SIG-M5 treated with dmso at 0.1 percent for 504 hours (cell line): ENCODE measurements at regions not wholly inside any gene's neighbourhood (a gene's known extent, or its start where the extent isn't known, plus 50 kb on each side); places are given as distances from the start of the nearest gene placed in this dataset.
A peak's percentile ranks its signal among the peaks of the same experiment; 100 is the strongest.

Experiments used
- DNase-seq: peaks from one replicate; lab custom pipeline; 2025; ENCODE audit not compliant: unreplicated experiment; lab: John Stamatoyannopoulos, UW

DNA sequence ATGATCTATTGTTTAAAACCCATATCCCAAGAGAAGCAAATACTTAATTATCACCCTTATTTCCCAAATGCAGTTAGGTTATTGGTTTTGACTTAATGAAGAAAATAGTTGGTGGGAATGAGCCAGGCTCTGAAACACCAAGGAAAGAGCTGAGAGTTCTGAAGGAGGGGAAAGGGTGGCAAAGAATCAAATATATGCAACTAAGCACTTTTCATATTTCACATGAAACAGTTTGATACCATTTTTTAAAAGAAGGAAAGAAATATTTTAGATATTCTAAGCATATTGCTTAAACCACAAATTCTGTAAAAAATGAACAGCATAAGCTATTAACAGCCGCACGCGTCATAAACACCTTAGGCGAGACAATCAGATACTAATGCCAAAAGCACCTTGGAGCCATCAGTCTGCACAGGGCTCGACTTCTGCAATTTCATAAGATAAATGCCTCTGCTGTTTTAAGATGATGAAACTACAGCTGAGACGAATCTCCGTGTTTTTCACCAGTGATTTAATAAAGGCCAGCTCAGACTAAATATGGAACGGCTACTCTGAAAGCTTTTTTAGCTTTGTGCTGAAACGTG is 371.7 kb downstream of the EN1 start:
- no peak for DNase-seq

DNA sequence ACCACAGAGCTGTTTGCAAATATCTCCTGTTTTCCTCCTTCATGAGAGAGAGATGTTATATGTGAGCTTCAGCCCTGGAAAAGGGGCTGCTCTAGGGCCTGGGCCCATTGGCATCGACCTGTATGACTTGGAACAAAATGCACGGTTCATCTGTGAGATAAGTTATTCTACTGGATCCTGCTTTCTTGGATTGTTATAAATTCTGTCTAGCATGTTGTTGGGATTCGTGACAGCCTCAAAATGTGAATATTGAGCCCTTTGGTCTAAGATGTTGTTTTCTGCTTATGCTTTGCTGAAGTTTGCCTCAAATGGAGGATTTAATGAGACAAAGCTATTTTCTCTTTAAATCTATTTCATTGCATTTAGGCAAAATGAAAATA is 372.9 kb downstream of the EN1 start:
- no peak for DNase-seq

DNA sequence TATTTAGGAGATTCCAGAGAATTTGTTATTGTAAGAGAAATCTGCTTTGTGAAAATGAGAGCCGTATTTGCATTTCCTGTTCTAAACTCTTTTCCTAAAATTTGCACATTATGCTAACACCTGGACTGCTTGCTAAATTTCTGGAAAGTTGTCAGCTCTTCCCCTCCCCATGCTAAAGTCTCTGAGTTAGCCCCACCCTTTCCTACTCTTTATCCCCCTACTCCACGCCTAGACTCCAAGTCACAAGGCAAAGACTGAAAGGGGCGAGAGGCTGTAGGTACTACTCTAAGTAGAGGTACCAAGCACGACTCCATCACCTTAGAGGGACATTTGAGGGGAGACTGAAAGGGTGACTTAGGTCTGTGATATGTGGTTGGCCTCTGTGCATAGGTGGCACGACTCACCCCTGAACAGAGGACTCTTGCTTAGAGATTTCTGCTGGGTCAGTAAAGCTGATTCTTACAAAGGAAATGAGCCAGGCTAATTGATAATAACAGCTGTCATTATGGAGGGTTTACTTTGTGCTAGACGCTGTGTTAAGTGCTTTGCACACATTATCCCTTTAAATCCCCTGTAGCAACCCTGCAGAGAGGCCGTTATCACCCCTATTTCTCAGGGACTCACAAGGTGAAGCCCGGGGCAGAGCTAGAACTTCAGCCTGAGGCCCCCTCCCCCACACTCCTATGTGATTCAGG is 373.5 kb downstream of the EN1 start:
- DNase-seq: no peak

DNA sequence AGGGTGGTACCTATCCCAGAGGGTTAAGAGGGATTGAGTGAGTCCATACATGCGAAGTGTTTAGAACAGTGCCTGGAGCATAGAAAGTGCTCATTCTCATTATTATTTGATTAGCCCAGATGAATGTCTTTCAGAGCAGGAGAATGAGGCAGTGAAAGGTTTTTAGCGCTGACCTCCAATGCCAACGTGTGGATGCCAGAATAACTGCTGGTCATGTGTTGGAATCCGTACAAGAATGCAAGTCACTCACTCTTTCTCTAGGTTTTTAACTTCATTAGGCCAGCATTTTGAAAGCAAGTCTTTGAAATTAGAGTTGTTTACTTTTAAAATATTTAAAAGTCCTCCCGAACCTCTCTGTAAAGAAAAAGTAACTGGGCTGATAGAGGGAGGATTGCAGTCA is 374.2 kb downstream of the EN1 start:
- DNase-seq: no peak

DNA sequence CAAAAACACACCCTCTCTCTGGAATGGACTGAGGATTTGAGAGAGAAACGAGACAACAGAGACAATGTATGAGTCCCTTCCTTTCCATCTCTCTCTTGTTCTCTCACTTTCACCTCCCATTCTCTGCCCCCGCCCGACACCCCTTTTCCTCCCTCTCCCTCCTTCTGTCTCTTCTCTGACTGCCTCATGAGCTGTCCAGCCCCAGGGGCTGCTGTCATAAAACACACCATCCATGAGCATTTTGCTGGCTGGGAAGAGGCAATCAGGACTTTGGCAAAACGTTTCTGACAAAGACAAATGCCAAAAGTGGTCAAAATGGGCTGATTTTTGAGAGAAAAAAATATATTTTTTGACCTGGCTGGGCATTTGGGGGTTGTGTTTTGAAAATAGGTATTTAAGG is 377.2 kb downstream of the EN1 start:
- DNase-seq: no peak

DNA sequence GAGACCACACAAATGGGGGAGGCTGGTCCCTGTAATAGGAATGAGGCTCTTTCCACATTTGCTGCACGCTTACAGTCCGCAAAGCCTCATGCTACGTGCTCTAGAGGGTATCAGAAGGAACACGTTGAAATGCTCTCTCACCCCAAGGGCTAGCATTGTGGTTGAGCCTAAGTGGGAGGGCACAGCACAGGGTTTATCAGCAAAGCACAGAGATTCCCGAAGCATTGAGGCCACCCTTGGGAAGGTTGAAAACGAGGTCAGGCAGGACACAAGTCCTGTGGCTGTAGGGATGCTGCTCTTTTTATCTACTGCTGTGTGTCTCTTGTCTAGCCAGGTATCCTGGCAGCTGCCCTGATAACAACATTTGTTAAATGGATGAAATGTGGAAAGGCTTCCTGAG is 378.3 kb downstream of the EN1 start:
- DNase-seq: no peak

DNA sequence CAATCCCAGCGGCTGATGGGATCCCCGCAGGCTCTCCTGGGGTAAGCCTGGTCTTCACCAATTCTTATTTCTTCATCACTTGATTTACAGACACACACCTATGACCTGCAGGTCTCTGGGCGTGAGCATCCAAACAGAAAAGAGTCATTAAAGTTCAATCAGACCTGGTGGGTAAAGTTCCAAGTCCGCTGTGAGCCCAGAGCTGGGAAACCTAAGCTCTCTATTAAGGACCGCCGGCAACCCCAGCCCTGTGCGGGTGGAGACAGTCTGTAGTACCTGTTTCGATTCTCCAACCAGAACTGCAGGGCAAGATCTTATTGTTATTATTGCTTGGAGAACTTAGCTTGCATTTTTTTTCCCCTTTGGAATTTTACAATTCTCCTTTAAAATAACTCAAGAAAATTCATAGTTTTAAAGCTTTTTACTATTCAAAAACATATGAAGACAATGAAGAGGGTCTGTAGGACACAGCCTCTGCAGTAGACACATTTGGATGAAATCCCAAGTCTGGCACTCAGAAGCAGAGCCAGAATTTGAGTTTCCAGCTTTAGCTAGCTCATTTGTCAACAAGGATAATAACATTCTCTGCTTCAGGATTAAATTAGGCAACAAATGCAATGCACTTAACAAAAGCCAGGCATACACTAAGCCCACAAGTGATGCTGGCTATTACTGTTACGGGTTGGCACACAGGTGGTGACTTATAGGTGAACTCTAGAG is 376.4 kb downstream of the INSIG2 start:
- no peak for DNase-seq

DNA sequence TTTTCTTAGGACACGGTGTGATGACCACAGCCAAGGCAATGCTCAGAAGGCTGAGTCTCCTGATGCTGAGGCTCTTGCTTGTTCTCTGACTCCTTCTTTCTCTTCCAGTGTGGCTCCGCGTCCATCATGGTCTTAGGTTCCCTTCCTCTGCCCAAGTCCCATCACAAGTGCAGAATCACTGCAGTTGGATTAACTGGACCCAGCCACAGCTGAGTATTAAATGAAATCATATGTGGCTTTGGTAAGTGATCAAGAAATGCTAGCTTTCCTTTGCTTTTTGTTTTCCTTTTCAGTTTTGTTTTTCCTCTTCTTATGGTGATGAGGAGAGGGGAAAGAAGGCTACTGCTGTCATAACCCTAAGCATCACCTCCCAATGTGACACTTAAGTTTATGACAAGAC is 375.8 kb downstream of the INSIG2 start:
- DNase-seq: no peak

DNA sequence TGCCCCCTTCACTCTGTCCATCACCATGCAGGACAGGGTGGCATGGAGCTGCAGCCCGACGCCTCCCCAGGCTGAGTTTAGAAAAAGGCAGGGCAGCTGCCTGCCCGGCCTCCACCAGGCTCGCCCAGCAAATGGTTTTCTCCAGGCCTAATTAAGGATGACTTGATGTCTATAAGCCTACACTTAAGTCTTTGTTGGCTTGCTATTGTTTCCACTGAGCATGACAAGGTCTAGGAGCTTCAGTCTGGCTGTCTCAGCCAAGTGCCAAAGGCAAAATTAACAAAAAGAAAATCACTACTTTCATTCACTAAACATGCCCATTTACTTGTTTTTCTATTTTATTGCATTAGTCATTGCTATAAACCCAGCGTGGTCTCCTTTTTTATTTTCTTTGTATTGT is 372.2 kb downstream of the INSIG2 start:
- no peak for DNase-seq

DNA sequence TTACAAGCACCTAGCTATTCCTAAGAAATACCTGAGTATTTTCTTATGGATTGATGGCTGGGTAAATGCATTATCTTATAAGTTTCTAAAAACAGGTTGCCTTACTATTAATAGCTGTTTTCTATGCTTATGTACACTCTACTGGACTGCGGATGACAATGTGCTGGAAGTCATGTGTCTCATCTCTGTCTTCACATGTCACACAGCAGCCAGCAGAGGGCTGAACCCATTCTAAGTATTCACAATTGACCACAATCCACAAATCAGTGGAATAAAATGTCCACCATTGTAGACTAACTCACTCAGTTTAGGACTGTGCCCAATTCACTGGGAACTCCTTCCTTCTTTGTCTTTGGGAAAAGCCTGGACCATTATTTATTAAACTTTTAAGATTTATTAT is 371.2 kb downstream of the INSIG2 start:
- DNase-seq: no peak

DNA sequence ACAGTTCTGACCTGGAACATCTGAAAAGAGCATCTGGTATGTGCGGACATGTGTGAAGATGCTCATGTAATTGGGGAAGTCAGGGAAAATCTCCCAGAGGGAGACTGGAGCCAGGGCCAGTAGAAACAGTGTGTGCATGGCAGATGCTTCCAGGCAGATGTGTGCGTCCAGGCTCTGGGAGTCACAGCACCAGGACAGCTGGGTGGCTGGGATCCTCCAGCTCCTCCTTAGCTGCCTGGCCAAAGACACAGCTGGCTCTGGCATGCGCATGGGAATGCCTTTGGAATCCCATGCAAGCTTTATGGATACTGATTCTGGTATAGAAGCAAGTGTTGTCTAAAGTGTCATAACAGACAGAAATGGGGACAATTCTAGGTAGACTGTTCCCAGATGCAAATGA is 369.7 kb downstream of the INSIG2 start:
- no peak for DNase-seq

DNA sequence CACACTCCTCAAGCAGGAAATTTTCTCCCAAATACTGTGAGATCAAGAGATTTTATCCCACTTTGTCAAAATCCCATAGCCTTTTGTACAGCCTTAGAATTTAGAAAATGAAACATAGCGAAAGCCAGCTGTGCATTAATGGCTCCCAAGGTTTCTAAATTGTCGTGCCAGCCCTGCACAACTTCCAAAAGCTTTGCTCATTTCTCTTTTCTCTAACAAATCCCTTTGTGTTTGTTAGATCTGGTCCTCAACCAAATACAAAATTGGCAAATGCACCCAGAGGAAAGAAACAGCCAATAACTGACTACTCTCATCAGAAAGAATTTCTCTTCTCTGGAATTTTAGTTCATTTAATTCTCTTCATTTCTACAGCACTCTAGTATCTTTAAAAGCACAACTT is 361.1 kb downstream of the INSIG2 start:
- DNase-seq: no peak

DNA sequence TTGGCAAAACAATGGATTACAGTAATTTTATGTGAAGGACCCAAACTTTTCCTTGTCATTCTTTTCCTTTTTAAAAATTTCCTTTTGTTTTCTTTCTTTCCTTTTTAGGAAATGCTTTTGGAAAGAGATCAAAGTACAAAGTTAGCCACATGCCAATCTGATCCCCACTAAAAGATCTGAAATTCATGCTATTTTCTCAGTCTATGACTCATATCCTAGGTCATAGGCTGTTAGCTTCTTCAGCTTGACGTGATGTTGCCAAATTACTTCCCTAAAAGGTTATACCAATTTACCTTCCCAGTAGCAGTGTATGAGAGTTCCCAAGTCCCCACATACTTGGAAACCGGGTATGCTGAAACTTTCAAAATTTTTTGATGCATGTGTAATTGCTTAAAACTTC is 355.3 kb downstream of the INSIG2 start:
- peak; percentile 2 for DNase-seq

DNA sequence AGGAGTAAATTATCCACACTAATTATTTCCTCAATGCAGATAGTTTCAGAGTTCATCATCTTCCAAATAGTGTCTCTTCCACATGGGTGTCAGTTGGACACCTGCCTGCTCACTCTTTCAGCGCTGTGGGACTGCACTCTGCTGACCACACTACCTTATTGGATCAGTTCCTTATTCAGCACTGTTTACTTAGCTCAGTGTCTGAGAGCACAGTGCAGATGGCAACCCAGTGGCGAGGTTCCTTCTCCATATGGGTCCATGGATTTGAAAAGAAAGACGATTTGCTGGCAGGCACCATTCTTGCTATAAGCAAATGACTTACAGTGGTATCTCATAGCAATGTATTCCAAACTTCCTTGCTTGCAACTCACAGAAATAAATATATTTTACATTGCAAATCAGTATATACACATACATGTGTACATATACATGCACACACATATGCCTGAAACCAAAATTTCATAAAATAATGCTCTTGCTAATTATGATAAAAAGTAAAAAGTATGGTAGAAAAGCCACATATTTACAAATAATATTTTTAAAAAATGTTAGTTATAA is 354.8 kb downstream of the INSIG2 start:
- no peak for DNase-seq

DNA sequence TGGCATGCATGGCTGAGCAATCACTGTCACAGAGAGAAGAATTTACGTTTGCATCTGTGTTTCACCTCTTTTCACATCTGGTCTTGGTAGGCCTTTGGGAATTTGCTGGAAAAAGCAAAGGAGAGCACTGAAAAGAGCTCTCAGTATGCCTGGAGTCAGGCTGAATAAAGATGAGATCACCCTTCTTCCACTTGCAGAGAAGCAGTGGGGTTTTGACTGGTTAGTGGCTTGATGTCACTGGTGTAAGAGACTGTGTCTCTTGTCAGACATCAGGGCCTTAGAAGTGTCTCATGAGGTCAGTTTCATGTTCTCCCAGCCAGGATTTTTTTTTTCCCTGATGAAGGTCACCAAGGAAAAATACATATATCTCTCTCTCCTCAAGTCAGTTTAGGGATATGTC is 353.8 kb downstream of the INSIG2 start:
- no peak for DNase-seq

DNA sequence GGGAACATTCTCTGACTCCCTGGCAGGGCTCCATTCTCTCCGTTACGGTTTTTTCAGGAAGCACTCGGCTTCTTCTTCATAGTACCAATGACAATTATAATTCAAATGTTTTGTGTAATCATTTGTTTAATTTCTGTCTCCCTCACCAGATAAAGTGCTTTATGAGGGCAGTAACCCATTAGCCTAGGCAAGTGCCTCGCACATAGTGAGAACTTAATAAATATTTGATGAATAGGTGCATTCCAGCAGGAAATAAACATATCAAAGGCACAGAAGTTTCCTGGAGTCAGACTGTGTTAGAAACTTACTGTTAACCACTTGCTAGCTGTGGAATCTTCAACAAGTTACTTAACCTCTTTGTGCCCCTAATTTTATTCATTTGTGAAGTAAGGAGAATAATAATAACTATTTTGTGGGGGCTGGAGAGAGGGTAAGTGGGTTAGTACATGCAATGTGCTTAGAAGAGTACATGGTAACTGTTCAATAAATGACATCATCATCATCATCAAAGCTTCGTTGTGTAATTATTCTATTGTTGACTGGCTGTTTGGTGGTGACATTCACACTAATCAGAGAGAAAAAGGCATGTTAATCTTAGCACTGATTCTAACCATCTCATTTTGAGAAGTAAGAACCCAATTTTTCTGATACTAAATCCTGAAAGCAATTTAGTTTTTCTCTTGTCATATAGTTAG is 352.3 kb downstream of the INSIG2 start:
- DNase-seq: no peak

DNA sequence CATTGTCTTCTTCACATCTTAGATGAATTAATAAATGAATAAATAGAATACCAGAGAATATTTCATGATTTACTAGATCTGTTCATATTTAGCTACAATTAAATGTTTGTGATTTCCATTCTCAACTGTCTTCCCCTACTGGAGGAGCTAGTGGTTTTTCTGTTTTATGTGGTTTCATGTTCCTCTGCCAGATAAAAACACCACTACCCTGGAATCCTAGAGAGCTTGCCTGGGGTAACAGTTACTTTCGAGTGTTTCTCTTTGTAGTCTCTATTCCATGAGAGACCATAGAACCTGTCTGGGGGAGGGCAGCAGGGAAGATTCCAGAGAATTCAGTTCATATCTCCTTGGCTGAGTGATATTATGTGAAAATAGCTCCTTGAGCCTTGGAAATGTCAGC is 349.2 kb downstream of the INSIG2 start:
- DNase-seq: no peak

DNA sequence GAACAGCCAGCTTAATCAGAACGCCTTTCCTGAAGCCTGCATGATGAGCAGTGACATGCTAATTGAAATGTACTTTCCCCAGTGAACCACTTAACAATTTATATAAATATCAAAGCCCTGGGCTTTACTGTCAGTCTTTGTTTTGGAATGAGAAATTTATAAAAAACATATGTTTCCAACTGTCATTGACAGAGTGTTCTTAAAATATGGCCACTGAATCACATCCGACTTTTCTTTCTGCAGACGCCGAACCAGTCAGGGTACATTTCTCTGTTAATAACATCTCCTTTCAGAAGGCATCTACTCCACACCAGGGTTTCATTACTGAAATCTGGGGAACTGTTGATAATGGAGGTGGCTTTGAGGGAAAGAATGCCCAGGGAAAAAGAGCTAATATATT is 343.7 kb downstream of the INSIG2 start:
- no peak for DNase-seq

DNA sequence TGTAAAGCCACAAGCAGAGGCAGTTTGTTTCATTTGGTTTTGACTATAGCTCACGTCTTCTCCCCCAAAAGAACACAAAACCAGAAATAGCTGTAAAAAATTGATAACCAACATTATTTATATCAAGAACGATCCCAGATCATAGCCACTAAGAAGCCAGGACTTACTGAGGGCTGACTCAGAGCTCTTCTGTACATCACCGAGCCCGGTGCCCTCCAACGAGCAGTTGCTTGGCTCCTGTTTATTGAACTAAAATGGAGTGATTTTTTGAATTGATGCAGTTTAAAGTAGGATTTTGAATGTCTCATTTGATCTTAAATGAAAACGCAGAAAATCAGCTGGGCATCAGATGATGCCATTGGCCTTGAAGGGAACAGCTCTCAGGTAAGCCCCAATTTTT is 343.3 kb downstream of the INSIG2 start:
- DNase-seq: no peak

DNA sequence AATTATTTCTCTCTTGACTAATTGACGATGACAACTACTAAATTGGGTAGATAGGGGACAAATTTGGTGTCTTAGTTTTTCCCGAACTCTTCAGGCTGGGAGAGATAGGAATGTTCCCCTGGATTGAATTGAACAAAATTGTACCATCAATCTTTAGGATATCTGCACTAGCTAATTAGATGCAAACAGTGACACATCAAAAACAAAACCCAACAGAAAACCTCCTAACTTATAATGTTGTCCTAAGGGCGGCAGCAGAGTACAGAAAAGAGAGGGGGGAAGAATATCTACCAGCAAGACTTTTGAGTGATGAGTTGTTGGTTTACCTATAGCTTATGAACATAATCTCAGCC is 342.9 kb downstream of the INSIG2 start:
- DNase-seq: no peak

DNA sequence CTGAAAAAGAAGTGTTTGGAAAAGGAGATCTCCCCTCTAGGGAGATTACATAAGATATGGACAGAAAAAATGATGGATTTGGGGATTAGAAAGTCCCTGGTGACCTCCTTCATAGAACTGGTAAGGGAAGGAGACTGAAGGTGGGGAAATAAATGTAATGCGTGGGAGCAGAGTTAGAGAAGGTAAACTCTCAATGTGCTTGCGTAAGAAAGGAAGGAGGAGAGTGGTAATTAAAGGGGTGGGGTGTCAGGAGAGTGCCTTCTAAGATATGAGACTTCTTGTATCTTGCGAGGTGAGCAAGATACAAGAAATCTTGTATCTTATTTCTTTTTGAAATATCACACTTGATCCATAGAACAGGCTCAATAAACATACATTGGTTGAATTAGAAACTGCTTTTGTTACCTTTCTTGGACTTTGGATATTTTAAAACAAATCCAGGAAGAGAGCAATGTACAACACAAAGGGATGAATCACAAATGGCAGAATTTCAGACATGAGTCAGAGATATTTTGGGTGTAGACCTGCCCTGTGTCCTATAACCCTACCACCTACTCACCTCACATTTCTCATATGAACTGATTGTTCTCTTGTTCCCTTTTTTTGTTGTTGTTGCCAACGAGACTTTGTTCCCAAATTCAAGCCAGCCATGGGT is 342.4 kb downstream of the INSIG2 start:
- no peak for DNase-seq
